OCI-LY7 (cell line): ENCODE measurements at regions not wholly inside any gene's neighbourhood (a gene's known extent, or its start where the extent isn't known, plus 50 kb on each side); places are given as distances from the start of the nearest gene placed in this dataset.

ENCODE experiments used
- EZH2phosphoT487 ChIP-seq: fragments of 200-600 bp; sonication (generic); IDR thresholded peaks from 2 replicates; pipeline ENCODE4 v1.6.1; 2018; ENCODE audit warnings: low read depth, borderline replicate concordance, mild to moderate bottlenecking, mixed run types, antibody characterized with exemption, low read length, moderate library complexity, mixed read lengths
- TF ChIP-seq, protein P1 (sequence below): fragments of 200-600 bp; sonication (generic); conservative IDR thresholded peaks from 2 replicates; pipeline ENCODE4 v1.5.1; 2014; ENCODE audit warnings: mild to moderate bottlenecking, antibody characterized with exemption, low read length, moderate library complexity, mixed read lengths

GRCh38 chr11:13227676-13228255, 49.8 kb upstream of the BMAL1 start:
- TF ChIP-seq, protein P1, sequence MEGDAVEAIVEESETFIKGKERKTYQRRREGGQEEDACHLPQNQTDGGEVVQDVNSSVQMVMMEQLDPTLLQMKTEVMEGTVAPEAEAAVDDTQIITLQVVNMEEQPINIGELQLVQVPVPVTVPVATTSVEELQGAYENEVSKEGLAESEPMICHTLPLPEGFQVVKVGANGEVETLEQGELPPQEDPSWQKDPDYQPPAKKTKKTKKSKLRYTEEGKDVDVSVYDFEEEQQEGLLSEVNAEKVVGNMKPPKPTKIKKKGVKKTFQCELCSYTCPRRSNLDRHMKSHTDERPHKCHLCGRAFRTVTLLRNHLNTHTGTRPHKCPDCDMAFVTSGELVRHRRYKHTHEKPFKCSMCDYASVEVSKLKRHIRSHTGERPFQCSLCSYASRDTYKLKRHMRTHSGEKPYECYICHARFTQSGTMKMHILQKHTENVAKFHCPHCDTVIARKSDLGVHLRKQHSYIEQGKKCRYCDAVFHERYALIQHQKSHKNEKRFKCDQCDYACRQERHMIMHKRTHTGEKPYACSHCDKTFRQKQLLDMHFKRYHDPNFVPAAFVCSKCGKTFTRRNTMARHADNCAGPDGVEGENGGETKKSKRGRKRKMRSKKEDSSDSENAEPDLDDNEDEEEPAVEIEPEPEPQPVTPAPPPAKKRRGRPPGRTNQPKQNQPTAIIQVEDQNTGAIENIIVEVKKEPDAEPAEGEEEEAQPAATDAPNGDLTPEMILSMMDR = no peak
- TF ChIP-seq EZH2phosphoT487 = no peak
